NCI-H226 (cell line): ENCODE measurements at regions not wholly inside any gene's neighbourhood (a gene's known extent, or its start where the extent isn't known, plus 50 kb on each side); places are given as distances from the start of the nearest gene placed in this dataset.
"Not testable (repeated sequence)": the region's sequence is repeated elsewhere in the genome, so short reads cannot be mapped to it uniquely, and the experiment has no call there.

Experiments used
- DNase-seq: peaks from one replicate; pipeline ENCODE4 v3.0.0-alpha.2; 2015

DNA sequence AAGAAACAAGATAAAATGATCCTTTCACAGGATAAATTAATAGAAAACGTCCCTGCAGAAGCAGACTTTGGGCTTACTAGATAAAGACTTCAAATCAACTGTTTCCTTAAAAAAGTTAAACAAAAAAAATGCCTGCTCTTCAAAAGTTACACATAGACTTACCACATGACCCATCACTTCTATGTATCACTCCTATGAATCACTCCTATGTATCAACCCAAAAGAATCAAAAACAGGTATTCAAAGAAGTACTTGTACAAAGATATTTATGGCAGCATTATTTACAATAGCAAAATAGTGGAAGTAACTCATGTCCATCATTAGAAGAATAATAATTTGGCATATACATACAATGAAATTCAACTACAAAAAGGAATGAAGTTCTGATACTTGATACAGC is 56.3 kb upstream of the PRDM9 start:
- DNase-seq: no peak

DNA sequence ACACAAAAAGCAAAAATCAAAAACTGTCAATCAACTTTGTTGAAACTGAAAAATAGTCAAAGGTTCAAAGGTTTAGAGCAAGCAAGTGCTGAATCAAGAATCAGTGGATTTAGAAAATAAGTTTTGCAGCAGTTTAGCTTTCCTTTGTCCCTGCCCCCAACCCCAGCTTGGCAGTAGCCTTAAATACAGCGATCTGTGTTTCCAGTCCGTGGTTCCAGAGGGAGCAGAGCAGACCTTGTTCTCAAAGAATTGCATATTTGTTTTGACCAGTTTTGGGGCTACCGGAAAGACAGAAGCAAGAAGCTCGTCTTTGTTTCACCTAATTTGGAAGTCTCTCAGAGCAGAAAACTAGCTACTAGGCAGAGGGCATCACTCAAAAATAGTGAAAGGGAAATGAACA is 57.2 kb upstream of the PRDM9 start:
- no peak for DNase-seq

DNA sequence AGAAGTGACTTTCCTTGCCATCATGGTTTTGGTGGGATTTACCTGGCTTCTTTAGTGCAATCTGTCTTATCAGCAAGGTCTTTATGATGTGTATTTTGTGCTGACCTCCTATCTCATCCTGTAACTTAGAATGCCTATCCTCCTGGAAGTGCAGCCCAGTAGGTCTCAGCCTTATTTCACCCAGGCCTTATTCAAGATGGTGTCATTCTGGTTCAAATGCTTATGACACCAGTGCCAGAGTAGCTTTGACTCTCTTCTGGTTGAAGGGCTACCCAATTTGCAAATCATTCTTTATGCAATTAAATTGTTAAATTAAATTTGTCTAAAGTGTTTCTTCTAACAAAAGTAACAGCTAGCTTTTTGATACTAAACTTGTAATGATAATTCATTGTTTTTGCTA is 58.8 kb upstream of the PRDM9 start:
- no peak for DNase-seq

DNA sequence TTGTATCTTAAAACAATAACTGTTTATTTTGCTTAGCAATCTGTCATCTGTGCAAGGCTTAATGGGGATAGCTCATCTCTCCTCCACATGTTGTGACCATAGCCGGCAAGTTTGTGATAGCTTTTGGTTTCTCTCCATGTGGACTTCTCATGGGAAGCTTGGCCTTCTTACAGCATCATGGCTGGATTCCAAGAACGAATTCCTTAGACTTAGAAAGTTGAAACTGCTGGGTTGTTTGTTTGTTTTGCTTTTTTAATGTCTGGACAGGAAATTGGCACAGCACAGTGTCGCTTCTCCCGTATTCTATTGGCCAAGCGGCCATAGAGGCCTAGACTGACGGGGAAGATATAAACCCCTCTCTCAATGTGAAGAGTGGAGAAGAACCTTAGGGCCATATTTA is 61.0 kb upstream of the PRDM9 start:
- DNase-seq: peak; percentile 51

DNA sequence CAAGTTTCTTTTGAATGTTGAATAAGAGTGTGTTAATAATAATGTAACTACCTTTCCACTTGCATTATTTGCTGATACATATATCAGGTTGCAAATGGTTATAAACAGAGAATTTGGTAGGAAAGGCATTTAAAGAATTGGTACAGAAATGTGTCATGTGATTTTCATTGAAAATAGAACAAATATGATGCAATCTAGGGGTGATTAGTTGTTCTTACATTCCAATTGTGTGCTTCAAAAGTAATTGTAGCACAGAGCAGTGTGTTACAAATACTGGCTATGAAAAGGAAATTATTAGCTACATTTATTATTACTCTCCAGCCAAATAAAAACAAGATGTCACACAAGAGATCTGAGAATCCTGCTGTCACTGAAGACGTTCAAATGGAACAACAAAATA is 61.8 kb upstream of the PRDM9 start:
- DNase-seq: no peak

DNA sequence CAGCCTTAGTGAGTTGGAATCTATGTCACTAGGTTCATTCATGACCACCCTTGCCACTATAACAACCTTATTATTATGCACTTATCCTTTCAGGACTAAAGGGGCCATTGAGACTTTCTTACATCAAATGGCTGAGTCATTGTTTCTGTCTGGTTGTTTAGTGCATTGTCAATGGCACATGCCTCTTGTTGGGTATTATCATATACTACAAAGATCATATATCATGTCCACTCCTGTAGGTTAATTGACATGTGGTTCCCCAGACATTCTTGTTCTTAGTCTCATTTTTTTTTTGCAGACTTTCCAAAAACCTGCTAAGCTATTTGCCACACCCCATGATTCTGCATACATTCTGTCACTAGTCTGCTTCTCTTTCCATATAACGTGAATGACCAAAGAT is 66.7 kb upstream of the PRDM9 start:
- DNase-seq: no peak

DNA sequence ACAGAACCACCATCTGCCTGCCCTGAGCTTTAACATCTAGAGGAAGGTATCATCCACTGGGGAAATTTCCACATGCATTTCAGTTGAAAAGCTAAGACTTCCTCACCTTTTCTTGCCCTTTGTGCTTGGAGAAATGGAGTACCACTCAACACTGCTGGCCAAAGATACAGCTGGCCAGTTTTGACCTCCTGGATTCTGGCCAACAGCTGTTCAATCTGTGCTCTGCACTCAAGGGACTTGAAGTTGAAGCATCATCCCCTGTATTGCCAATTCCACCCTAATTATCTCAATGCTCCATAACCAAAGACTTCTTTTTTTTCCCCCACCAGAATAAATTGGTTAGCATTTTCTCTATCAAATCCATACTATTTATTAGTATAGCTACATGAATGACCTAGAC is 70.4 kb upstream of the PRDM9 start:
- no peak for DNase-seq

DNA sequence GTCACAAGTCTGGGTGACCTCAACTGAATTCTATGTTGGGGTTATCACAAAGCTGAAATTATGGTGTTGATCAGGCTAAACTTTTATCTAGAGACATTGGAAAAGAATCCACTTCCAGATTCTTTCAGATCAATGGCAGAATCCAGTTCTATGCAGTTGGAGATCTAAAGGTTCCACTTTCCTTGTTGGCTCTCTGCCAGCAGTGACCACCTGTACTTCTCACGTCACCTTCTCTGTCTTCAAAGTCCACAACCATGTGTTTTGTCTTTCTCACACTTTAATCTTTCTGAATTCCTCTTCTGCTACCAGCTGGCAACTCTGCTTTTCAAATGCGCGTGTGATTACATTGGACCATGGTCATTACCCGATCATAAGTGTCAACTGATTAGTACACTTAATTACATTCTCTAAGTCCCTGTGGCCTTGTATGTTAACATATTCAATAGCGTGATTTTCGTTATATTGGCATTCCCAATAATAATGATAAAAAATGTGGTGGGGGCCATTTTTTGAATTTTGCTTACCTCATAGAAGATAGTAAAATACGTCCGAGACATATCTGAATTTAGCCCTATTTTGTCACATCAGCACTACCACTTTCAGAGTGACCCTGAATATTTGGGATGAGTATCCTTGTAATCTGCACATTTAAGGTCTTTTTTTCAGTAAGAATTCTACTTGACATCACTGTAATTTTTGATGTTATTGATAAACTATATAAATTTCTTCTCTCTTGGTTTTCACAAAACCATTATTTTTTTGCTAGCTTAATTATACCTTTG is 73.7 kb upstream of the PRDM9 start:
- DNase-seq: no peak

DNA sequence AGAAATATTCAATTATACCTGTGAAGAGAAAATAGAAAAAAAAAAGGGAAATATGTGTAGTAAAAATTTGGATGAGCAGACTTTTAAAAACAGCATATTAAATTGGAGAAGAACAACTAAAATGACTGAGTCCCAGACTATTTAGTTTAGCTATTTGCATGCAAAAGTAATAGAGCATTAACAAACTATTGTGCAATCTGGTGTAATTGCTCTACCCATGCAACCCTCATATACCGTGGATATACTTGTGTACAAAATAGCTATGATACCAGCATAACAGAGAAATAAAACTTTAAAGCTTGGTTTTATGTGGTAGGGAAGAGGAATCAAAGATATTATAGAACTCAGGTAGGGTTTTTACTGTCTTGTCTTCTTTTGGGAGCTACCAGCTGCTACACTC is 78.7 kb upstream of the PRDM9 start:
- no peak for DNase-seq

DNA sequence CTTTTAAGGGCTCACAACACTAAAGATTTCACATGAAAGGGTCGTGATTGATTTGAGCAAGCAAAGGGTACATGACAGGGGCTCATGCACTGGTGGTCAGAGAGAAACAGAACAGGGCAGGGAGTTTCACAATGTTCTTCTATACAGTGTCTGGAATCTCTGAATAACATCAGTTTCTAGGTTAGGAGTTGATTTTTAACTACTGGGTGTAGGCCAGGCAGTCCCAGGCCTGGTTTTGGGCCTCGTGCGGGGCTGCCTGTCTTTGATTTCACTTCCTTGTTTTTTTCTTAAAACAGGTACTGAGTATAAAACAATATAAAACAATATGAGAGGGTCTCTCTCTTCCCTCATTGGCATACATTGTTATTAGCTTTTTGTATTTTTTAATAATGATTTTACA is 87.2 kb upstream of the PRDM9 start:
- not testable (repeated sequence) for DNase-seq

DNA sequence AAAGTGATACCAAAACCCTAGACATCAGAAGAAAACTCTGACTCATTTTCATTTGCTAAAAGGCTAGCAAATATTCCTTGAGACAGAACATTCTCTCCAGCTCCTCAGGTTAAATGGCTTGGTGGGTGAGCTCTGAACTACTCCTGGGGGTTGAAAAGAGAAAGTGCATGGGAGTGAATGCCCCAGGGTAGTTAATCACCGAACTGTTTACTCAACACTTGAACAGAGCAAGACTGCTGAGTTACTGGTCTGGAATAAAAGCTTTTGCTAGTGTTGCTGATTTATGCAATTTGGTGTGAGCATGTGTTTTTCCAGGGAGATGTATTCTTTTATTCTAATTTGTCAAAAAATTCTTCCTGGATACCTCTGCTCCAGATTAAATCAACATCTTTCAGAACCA is 88.3 kb upstream of the PRDM9 start:
- peak; percentile 90 for DNase-seq

DNA sequence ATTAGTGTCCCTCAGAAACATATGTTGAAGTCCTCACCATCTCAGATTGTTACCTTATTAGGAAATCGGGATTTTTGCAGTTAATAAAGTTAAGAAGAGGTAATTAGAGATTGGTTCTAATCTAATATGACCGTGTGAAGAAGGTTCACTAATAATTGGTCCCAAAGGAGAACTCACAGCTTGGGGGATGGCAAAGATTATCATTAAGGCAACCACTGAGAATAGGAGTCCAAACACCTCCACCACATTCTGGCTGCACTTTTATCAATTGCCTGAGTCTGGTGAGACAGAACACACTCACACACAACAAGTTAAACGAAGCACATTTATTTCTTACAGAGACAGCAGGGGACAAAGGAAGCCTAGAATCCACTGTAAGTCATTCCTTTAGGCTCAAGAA is 94.9 kb upstream of the PRDM9 start:
- no peak for DNase-seq

DNA sequence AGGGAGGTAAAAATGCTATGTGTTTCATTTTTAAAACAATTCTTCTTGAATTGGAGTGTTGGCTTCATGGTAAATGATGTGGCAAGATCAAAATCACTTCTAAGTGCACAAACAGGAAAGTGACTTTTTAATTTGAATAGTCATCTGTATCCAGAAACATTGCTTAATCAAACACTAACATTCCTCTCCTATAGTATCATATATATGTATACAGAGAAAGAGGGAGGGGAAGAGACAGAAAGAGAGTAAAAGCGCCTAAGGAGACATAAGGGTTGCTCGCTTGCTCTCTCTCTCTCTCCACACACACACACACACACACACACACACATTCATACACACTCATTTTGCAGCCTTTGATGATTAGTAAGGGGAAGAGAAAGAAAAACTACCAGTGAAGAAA is 95.4 kb upstream of the PRDM9 start:
- DNase-seq: peak; percentile 28

DNA sequence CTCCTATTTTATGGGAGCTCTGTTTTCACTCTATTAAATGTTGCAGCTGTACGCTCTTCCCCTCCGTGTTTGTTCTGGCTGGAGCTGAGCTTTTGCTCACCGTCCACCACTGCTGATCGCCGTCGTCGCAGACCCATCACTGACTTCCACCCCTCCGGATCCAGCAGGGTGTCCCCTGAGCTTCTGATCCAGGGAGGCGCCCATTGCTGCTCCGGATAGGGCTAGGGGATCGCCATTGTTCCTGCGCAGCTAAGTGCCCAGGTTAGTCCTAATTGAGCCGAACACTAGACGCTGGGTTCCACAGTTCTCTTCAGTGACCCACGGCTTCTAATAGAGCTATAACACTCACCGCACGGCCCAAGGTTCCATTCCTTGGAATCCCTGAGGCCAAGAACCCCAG is 96.2 kb upstream of the PRDM9 start:
- no peak for DNase-seq

DNA sequence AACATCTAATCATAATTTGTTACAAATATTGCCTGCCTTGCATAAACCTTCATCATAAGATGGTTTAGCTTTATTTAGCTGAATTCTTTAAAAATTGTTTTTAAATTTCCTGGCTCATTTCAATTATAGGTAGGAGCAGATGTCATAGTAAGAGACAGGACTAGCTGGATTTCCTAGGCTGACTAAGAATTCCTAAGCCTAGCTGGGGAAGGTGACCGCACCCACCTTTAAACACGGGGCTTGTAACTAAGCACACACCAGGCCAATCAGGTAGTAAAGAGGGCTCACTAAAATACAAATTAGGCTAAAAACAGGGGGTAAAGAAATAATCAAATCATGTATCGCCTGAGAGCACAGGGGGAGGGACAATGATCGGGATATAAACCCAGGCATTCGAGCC is 96.6 kb upstream of the PRDM9 start:
- DNase-seq: not testable (repeated sequence)

DNA sequence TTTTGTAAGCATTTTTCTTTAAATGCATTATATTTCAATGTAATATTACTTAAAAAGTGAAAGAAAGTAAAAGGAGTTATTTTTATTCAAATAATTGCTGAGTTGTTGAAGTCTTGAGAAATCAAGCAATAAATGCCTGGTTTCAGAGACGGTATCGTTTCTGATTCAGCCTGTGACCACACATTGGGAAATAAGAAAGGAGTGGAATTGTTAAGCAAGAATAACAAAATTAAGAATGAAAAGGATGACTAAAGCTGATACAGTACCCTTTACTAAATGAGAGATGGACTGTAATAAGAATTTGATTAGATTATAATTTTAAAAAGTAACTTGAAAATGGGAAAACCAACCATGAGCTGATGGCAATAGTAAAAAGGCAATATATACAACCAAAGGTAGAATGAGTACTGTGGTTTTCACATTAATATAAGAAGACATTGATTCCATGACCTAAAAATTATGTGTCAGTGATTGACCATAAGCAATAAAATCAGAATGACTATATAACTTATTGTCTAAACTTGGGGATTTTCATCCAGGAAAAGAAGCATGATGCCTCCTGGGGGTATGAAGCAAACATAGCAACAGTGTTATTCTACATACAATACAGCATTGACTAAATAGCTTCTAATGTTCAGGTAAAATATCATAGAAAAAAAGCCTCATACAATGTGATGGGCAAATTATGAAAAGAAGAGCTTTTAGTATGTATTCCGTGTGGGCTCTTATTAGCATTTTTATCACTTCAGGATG is 101.9 kb upstream of the PRDM9 start:
- no peak for DNase-seq

DNA sequence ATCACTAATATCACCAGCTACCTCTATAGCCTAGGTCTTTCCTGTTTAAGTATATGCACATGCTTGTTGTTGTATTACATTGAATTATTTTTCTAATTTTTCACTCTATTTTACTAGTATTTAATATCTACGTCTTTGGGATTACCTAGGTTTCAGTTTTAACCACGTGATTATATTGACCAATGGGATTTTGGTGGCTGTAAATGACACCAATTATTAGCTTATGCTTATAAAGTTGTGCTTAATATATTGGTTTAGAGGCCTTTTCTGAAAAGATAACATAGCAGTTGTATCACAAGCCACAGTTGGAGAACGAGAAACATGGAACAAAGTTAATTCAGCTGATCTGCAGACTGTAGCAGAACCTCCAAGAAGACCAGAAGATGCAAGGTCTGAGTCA is 104.8 kb upstream of the PRDM9 start:
- DNase-seq: no peak

DNA sequence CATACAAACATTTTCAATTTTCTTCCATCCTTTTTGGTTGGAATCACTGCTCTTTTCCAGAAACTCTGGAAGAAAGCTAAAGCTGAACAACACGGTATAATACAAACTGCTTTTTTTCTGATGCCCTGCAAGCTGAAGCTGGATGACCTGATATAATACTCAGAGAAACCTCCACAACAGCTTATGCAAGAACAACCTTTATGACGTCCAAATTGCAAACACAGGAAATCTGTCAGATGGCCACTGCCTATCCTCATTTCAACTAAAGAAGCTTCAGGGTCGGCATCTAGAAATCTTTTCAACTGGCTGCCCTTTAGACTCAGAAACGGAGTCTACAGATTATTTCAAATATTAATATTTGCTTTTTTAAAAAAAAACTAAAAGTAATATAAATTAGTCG is 106.5 kb upstream of the PRDM9 start:
- DNase-seq: no peak

DNA sequence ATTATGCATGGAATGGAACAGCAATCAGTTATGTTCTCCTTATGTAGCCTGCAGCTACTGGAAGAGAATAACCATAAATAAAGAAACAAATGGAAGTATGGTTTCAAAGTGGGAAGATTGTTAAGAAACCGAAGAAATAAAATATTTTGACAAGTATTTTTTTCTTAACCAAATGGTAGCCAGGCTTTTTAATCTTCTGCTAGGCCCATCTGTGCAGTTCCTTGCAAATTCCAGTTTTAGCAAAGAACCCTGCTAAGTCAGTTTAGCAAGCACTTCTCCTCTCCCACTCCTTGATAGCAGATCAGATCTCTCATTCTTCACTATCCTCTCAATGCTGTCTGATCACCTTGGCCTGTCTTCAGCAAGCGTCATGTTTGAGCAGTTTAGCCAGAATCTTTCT is 111.1 kb upstream of the PRDM9 start:
- DNase-seq: no peak

DNA sequence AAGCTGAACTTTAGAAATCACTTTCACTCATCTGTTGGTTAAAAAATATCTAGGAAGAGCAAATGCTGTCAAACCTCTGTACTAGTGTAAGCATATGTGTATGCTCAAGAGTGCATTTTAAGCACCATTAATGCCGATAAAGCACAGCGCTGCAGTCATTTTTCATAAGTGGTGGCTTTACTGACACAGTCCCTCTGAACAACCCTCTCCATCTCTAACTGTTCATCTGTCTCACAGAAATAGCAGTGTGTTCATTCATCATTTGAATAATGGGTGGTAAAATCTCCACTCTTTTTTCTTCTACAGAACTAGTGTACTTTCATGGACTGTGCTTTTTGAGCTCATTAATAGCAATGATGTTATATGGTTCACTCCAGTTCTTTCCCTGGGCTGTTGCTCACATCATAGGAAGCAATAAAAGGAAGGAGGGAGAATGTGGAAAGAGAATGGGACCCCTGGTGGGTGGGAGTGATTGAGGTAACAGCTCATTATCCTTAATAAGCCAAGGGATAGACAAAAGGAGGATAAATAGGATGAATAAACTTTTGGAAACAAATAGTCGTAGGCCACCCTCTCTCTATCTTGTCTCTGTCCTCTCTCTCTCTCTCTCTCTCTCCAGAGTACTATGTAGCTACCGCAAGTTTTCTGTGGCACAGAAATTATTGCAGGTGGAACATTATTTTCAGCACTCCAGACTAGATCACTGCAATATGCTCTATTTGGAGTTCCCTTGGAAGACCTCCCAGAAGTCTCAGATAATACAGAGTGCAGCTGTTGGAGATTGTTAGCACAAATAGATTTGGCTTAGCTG is 117.9 kb upstream of the PRDM9 start:
- DNase-seq: no peak

DNA sequence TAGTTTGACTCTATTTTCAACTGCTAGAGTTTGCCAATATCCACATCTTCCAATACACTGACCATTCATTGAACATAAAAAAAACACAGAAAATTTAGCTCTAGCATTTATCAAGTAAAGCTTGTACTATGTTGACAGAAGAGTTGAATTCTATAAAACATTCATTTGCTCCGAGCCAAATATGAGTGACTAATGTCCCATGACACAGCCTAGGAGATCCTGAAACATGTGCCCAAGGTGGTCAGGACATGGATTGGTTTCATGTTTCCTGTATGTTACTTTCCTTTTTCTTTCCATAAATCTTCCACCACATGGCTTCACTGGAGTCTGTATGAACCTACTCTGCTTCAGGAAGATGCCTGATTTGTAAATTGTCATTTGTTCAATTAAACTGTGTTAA is 122.4 kb upstream of the PRDM9 start:
- no peak for DNase-seq

DNA sequence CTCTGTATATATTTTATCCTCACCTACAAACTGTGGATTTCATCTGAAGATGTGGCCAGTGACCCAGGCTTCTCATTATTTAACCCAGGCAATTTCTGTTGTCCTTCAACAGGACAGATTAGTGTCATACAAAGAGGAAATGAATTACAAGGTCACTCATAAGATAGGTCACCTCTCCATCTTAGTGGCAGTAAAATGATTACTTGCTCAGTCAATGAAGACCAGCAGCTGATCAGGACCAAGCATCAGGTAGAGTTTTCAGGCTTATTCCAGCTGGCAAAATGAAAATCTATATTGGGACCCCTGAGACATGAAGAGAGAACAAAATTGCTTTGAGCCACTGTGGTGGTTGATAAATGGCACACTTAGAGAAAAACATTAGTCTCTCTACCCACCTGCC is 135.2 kb upstream of the PRDM9 start:
- DNase-seq: no peak

DNA sequence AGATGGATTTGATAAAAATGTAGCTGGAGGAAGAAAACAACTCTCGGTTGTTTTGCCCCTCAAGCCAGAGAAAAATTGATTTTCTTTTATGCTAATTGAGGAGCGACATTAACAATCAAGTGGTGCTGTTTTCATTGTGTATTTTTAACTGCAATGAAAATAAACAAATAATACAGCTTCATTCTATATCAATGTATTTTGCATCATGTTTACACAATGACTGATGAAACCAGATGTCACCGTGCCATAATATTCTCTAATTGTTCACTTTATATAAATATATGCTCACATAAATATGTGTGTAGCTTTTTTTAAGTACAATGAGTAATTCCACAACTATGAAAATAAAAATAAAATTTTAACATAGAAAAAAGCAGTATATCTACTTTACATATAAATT is 139.0 kb upstream of the PRDM9 start:
- DNase-seq: no peak

DNA sequence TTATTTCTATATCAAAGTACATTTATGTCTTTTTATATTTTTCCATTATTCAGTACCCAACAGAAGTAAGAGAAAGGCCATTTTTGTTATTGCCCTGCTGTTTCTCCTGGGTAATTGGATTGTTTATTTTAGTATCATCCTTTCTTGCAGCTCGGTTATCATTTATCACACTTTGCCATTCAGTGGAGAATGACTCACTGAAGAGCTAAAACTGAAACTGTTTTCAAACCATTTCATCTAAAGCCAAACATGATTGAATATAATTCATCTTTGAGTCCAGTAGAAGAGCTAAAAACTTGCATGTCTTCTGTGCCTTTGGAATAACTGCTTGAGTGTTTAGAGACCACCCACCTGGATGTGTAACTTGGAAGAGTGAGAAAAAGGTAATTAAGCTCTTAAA is 139.5 kb upstream of the PRDM9 start:
- peak; percentile 24 for DNase-seq
